GM11168 (cell line): ENCODE measurements at regions not wholly inside any gene's neighbourhood (a gene's known extent, or its start where the extent isn't known, plus 50 kb on each side); places are given as distances from the start of the nearest gene placed in this dataset.
"Not testable (repeated sequence)": the region's sequence is repeated elsewhere in the genome, so short reads cannot be mapped to it uniquely, and the experiment has no call there.

ENCODE experiments used
- in situ Hi-C: fragments of 300-500 bp; cut with MboI; formaldehyde crosslinking; loops from one replicate; pipeline ENCODE4 v1.12.0; 2022; ENCODE audit warnings: low sequenced_read_pairs; ENCODE audit not compliant: unreplicated experiment

DNA sequence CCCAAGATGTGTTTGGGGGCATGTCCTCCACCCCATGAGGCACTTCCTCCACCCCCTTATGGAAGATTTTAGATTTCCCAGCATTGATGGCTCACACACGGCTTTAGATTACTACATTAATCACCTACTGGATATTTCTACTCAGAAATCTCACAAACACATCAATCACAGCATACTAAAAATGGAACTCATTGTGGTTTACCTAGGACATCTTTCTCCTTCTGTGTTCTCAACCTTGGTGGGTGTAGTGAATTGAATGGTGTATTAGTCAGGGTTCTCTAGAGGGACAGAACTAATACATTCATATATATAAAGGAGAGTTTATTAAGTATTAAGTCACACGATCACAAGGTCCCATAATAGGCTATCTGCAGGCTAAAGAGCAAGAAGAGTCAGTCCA is 82.1 kb upstream of the CYRIA start:
- in situ Hi-C loops = no loop called here

GRCh38 chr2:16747257-16747656 is 81.6 kb upstream of the CYRIA start:
- in situ Hi-C loops = no loop called here

DNA sequence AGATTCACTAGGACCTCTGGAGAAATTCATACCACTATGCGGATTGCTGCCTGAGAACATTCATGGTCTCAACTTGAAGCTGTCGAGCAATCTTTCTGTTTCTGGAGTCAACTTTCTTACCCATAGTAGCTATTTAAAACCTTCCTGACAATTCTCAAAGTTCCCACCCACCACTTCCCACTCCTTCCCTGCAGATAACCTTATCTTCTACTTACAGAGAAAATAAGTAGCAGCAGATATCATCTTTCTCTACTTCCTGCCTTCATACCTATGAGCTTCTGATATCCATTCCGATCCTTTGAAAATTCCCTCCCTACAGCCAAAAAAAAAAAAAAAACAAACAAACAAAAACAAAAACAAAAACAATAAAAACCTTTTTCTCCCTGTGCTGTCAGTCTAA is 81.2 kb upstream of the CYRIA start:
- in situ Hi-C loops = no loop called here

- in situ Hi-C loops = no loop called here
Observed at GRCh38 chr2:16746329-16746728, 80.7 kb upstream of the CYRIA start.

DNA sequence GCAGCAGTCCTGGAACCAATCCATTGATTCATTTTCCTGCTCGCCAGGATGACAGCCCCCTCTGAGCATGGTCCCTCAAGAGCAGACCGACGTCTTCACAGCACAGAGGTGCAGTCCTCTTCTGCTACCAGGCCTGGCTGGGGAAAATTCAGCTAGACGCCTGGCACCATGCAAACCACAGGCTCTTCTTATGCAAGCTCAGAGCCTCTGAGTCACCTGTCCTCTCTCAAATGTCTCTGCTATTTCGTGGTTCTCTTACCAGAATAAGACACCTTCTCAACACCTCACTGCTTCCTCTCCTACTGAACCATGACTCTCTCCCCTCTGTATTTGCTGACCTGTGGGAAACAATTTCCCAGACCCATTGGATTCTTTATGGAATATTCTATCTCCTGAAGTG is 79.8 kb upstream of the CYRIA start:
- in situ Hi-C loops = no loop called here

GRCh38 chr2:16744521-16744920 is 78.9 kb upstream of the CYRIA start:
- in situ Hi-C loops = no loop called here

DNA sequence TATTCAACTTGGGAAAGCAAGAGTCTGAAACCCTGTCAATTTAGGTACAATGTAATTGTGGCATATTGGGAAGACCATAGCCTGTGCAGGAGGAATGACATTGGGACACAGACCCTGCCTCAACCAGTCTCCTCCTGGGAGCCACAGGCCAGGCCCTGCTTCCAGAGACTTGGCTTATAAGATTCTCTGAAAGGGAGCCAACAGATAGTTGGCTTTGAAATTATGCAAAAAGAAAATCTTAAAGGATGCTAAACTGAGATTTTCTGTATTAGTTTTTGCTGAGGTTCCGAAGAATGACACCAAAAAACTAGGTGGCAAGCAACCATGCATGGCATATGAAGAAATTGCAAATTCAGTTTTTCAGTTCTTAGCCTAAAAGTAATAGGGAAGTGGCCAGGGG is 76.4 kb upstream of the CYRIA start:
- in situ Hi-C loops = no loop called here

- in situ Hi-C loops = no loop called here
Observed at GRCh38 chr2:16741498-16741897, 75.9 kb upstream of the CYRIA start.

DNA sequence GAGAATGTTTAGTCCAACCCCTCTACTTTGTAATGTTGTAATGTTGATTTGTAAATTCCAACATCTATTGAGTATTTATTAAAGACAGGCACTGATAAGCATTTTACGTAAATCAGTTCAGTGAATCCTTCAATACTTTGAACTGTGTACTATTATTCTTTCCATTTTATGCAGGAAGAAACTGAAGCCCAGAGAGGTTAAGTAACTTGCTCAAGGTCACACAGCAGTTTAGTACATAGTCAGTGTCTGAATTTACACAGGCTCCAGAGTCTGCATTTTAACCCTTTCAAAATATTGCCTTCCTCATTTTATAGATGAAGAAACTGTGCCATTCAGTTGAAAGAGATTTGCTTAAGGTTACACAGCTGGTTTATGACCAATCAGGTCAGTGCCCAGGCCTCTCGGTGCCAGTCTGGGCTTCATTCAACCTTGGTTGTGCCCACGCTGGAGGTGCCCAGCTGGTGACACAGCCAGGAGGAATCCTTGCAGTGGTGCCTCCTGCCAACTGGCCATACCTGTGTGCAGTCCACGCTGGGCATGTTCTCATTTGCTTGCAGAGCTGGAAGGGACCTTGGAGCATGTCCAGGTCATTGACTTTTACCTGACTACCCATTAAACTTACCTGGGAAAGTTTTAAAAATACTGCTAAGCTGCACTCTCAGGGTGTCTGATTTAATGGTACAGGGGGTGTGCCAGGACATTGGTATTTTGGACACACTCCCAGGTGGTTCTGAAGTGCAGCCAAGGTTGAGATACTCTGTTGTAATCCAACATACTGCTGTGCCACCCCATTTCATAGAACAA is 74.3 kb upstream of the CYRIA start:
- in situ Hi-C loops = no loop called here

DNA sequence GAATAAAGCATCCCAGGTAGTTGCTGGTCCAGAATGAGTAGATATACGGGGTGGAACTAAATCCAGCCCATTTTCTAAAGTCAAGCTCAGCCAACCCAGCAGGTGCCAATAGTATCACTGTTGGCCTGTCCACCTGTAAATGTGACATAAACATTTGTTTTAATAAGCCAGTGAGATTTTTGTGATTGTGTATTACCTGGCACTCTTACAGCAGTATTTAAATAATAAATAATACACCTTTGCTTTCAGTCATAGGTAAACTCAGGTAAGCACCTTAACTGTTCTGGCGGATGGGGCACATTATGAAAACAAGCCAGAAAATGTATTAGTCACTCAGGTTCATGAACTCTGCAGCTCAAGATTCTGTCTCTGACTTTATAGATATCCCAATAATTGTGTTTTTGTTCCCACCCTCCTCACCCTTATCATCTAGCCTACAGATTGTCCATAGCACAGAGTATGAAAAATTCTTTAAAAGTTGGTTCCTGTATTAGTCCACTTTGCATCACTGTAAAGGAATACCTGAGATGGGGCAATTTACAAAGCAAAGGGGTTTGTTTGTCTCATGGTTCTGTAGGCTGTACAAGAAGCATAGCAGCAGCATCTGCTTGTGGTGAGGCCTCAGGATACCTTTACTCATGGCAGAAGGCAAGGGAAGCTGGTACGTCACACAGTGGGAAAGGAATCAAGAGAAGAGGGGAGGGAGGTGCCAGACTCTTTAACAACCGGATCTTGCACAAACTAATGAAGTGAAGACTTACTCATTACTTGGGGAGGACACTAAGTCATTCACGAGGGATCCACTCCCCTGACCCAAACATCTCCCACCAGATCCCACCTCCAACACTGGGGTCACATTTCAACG is 73.0 kb upstream of the CYRIA start:
- in situ Hi-C loops = no loop called here

GRCh38 chr2:16737812-16738211 is 72.2 kb upstream of the CYRIA start:
- in situ Hi-C loops = no loop called here

GRCh38 chr2:16736633-16737032 is 71.0 kb upstream of the CYRIA start:
- in situ Hi-C loops = no loop called here

DNA sequence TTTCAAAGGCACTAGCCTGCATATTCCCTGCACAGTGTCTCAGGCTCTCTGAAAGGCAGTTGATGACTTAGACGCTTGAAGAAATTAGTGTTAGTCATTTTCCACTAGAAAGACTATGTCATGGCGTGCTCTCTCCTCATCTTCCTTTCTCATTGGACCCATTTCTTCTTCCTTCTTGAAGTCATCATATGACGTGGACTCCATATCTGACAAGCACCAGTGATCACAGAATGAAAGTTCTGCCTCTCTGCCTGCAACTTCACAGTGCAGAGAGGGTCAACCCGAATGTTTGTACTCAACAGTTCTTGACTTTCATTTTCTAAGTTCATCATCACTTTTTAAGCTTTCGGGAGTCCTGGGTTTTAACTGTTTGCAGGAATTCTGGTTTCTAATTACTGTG is 63.7 kb upstream of the CYRIA start:
- in situ Hi-C loops = no loop called here

GRCh38 chr2:16728351-16729136 is 62.9 kb upstream of the CYRIA start:
- in situ Hi-C loops = no loop called here

GRCh38 chr2:16727849-16728248 is 62.2 kb upstream of the CYRIA start:
- in situ Hi-C loops = not testable (repeated sequence)

DNA sequence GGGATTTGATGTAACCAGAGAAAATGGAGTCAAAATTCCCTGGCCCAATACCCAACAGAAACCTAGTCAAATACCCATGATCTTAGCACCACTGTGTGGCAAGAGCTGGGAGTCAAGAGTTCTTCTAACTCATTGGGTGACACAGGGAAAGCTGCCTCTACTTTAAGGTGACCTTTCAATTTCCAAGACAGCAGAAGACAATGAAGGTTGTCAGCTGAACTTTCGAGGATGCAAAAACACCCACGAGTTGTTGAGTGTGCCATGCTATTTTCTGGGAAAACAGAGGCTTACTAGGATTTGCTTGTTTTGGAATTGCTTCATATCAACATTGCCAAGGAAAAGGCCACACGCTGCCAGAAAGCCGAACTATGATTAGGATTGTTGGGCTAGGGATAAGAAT is 61.6 kb upstream of the CYRIA start:
- in situ Hi-C loops = no loop called here

DNA sequence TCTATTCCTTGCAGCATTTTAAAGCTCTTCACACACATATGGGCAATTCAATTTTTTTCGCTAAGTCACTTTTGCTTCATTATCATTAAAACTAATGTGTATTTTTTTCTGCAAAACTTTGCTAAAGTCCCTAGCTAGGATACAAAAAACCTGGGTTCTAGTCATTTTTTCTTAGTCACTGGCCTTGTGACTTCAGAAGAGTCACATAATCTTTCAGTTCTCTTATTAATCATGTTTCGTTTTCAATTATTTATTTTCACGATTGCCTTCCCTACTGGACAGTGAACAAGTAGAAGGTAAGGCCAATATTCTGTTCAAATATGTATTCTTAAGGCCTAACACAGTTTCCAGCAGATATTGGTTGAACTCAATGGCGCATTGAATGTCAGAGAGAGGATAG is 60.9 kb upstream of the CYRIA start:
- in situ Hi-C loops = no loop called here

DNA sequence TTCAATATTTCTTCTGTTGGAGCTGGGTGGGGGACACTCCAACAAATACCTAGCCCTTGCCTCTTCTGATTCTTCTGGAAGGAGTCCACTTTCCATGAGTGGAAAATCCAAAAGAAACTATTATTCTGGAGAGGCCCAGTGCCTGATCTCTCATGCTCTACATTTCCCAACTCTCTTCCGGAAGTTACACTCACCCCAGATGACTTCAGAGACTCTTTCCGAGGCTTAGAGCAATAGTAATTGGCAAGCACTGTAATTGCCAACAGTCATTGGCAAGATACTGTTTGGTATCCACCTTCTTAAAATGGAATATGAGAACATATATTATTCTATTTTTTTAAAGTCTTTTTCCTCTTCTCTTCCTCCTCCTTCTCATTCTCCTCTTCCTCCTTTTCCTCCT is 60.5 kb upstream of the CYRIA start:
- in situ Hi-C loops = no loop called here

DNA sequence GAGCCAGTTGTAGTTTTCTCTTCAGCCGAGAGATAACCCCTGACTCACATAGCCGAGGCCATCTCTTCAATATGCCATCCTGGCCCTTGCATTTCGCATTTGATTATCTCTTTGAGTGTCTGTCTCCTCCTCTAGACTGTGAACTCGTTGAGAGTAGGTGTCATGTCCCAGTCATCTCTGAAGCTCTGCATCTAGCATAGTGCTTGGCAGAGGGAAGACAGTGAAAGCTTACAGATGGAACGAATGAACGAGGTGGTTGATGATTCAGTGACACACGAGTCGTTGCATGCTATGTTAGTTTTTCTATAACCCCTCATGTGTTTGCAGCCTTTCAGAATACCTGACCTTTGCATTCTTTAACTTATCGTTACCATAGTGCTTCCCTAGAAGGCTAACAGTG is 59.9 kb upstream of the CYRIA start:
- in situ Hi-C loops = no loop called here

- in situ Hi-C loops = no loop called here
Observed at GRCh38 chr2:16722677-16723076, 57.0 kb upstream of the CYRIA start.

GRCh38 chr2:16722126-16722525 is 56.5 kb upstream of the CYRIA start:
- in situ Hi-C loops = no loop called here
